Prostate gland (tissue), 2 donors: ENCODE measurements at regions not wholly inside any gene's neighbourhood (a gene's known extent, or its start where the extent isn't known, plus 50 kb on each side); places are given as distances from the start of the nearest gene placed in this dataset.

Experiments
- POLR2A ChIP-seq: fragments of 450-650 bp; IDR thresholded peaks from one replicate; pipeline ENCODE4 v1.6.1; 2016; ENCODE audit warnings: antibody characterized with exemption, mild to moderate bottlenecking
- POLR2AphosphoS5 ChIP-seq: sonication (generic); formaldehyde crosslinking; IDR thresholded peaks from one replicate; pipeline ENCODE4 v1.6.1; 2017; ENCODE audit warnings: antibody characterized with exemption
- TF ChIP-seq, protein P1 (sequence below), 4 experiments: fragments of 200-600 bp in 2 of 4; fragments of 450-650 bp in 2 of 4; sonication (generic) in 2 of 4; IDR thresholded peaks; 1 replicate in 3 of 4; 2 replicates in 1 of 4; pipeline ENCODE4 v1.5.1; 2016 to 2019; ENCODE audit warnings: antibody characterized with exemption in 4 of 4, mild to moderate bottlenecking in 2 of 4, moderate library complexity in 2 of 4

DNA sequence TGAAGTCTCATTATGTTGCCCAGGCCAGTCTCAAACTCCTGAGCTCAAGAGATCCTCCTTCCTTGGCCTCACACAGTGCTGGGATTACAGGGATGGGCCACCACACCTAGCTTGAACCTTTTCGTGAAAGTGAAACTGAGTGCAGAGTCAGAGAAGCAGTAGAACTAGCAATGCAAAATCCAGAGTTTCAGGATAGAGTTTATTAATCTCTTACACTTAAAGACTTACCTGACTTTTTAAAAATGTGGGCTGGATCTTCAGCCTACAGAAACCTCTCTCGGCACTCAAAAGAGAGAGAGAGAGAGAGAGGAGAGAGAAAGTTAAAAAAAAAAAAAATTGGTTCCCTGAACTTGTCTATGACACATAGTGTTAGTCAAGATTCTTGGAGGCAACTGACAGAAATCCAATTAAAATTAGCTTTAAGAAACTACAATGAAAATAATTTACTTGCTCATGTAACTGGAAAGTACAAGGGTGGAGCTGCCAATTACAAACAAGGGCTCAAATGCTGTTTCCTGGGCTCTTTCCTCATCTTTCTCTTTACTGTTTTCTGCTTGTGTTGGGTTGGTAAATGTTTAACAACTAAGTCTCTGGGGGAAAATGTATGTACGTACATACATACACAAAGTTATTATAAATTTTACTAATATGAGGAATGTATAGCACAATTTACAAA is 98.1 kb upstream of the CERS6 start:
- TF ChIP-seq, protein P1, sequence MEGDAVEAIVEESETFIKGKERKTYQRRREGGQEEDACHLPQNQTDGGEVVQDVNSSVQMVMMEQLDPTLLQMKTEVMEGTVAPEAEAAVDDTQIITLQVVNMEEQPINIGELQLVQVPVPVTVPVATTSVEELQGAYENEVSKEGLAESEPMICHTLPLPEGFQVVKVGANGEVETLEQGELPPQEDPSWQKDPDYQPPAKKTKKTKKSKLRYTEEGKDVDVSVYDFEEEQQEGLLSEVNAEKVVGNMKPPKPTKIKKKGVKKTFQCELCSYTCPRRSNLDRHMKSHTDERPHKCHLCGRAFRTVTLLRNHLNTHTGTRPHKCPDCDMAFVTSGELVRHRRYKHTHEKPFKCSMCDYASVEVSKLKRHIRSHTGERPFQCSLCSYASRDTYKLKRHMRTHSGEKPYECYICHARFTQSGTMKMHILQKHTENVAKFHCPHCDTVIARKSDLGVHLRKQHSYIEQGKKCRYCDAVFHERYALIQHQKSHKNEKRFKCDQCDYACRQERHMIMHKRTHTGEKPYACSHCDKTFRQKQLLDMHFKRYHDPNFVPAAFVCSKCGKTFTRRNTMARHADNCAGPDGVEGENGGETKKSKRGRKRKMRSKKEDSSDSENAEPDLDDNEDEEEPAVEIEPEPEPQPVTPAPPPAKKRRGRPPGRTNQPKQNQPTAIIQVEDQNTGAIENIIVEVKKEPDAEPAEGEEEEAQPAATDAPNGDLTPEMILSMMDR (IDR thresholded peaks at IDR 0.05): no peak
- TF ChIP-seq POLR2A (no peak), POLR2AphosphoS5 (no peak)
